ENCODE measurements at regions not wholly inside any gene's neighbourhood (a gene's known extent, or its start where the extent isn't known, plus 50 kb on each side); places are given as distances from the start of the nearest gene placed in this dataset.
A peak's percentile ranks its signal among the peaks of the same experiment; 100 is the strongest.

DNA sequence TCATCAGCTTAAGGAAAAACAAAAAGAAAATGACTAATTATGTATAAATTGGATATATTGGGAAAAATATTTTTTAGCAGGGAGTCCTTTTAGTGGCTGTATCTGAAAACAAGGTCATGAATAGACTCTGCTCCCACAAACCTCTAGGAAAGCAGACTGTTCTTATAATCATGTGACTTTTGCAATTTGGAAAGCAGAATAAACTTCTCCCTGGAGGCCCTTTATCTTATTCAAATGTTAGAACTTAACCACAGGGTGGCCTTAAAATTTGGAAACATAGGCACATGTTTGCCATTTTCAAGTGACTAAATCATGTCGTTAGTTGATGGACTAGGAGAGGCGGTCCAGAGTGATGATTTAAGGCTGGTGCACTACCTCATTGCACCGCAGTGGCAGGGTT, 196.6 kb upstream of the KRR1 start:
- intact Hi-C loops (cut with DNase I) = loop anchor here in 5 of 10 donors (2.0 to 10.0 kb wide), 3 partner anchors 15 to 324 kb away; partner anchors contain the start of gene PHLDA1 (in 5 of the 5)
- H3K4me3 ChIP-seq = no peak overlapping the region
- H3K9me3 ChIP-seq = no peaks in the 10 kb centered on the region
- peak overlapping the region in 7 of 12 donors; percentile 60 to 86 (median 79) for H3K27ac ChIP-seq
- TF ChIP-seq POLR2A (IDR thresholded peaks at IDR 0.05) = no peak
- TF ChIP-seq, protein P1, sequence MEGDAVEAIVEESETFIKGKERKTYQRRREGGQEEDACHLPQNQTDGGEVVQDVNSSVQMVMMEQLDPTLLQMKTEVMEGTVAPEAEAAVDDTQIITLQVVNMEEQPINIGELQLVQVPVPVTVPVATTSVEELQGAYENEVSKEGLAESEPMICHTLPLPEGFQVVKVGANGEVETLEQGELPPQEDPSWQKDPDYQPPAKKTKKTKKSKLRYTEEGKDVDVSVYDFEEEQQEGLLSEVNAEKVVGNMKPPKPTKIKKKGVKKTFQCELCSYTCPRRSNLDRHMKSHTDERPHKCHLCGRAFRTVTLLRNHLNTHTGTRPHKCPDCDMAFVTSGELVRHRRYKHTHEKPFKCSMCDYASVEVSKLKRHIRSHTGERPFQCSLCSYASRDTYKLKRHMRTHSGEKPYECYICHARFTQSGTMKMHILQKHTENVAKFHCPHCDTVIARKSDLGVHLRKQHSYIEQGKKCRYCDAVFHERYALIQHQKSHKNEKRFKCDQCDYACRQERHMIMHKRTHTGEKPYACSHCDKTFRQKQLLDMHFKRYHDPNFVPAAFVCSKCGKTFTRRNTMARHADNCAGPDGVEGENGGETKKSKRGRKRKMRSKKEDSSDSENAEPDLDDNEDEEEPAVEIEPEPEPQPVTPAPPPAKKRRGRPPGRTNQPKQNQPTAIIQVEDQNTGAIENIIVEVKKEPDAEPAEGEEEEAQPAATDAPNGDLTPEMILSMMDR (IDR thresholded peaks at IDR 0.05) = no peak
- H3K4me1 ChIP-seq = peaks cover 0 to 67% (median 50%) of the 10 kb centered on the region in 12 donors
- H3K36me3 ChIP-seq = no peaks in the 10 kb centered on the region
- DNase-seq = no peak
- no peak for ATAC-seq
- no peaks in the 10 kb centered on the region for H3K27me3 ChIP-seq
- 66 to 82% (median 72%) methylated on average over 3 of the region's 3 CpGs for WGBS, 4 donors

DNA sequence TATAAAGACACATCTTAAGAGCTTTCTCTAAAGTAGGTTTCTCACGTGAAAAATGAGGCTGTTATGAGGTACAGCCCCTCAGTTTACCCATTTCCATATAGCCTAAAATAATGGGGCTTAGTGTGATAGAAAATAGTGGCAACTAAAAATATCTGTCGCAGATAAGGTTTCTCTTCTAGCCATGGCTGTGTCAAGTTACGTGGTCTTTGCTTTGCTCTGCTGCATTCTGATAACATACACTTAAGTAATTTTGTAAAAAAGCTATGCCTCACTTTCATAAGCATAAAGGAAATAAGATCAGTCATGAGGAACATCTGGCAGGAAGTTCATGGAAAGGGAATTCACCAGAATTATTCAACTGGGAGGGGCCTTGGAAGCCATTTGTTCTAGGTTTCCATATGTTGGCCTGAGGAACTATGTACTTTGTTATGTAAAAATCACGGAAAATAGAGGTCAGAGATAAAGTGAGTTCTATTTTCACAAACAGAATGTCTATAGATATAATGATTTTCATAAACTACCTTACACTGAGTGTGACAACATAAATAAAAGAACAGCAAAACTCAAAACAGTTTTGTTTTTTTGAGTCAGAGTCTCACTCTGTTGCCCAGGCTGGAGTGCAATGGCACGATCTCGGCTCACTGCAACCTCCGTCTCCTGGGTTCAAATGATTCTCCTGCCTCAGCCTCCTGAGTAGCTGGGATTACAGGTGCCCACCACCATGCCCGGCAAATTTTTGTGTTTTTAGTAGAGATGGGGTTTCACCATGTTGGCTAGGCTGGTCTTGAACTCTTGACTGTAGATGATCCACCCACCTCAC, 195.6 kb upstream of the KRR1 start:
- WGBS, 4 donors = 46 to 52% (median 48%) methylated on average over 8 of the region's 8 CpGs
- Histone ChIP-seq H3K4me1 (peaks cover 0 to 60% (median 46%) of the 10 kb centered on the region in 12 donors), H3K36me3 (no peaks in the 10 kb centered on the region), H3K9me3 (no peaks in the 10 kb centered on the region), H3K27me3 (no peaks in the 10 kb centered on the region), H3K27ac (peak overlapping the region; percentile 31 to 86 (median 74)), H3K4me3 (no peak overlapping the region)
- ATAC-seq (peak in 3 of 4 donors; percentile 18 to 34 (median 20)), DNase-seq (no peak)
- no peak for TF ChIP-seq POLR2A (IDR thresholded peaks at IDR 0.05)
- TF ChIP-seq, protein P1 (IDR thresholded peaks at IDR 0.05) = no peak
- intact Hi-C loops (cut with DNase I) = loop anchor here in 5 of 10 donors (2.0 to 10.0 kb wide), 3 partner anchors 16 to 325 kb away; partner anchors contain the start of gene PHLDA1 (in 5 of the 5)

DNA sequence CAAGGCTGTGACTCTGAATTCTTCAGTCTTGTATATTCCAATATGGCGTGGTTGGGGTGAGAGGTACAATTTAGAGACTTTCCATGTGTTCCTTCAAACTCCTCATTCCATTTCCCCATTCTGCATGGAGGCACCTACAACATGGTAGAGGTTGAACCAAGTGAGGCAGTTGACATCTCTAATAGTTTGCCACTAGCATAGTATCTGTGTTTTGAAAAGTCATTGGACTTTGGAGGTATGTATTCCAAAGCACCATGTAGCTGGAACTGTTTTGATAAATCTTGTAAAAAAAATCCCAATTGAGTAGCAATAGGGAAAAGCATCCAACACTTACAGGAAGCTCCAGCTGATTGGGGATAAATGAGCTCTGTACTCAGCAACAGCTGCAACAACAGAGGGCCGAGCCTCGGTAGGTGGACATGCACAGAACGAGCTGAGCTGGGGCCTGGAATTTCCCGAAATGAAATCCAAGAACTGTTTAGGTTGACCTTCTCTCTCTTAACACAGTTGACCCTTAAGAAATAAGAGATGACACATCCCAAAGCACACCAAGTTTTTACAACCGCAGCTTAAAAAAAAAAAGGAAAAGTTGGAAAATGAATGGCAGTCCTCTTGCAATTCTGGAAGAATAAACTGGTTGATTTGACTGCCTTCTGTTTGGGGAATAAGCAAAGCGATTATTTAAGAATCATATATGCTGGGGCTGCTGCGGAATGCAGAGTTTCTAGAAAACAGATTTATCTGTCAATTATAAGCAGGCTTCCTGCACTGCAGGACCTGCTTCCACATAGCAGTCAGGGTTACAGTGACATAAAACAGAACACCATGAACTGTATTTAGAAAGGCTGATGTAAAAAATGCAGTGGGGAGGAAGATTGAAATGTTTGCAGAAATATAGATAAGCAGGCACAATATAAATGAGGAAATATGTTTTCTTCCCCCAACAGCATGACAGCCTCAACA, 194.6 kb upstream of the KRR1 start:
- intact Hi-C loops (cut with DNase I) = loop anchor here in 5 of 10 donors (2.0 to 10.0 kb wide), 3 partner anchors 17 to 326 kb away; partner anchors contain the start of gene PHLDA1 (in 5 of the 5)
- peak; percentile 85 to 89 (median 86) for ATAC-seq

More for the DNA sequence above, 194.6 kb upstream of the KRR1 start:
- Histone ChIP-seq H3K27ac (peak overlapping the region; percentile 31 to 86 (median 74)), H3K36me3 (no peaks in the 10 kb centered on the region), H3K27me3 (no peaks in the 10 kb centered on the region), H3K4me1 (peaks cover 0 to 53% (median 44%) of the 10 kb centered on the region in 12 donors), H3K9me3 (no peaks in the 10 kb centered on the region), H3K4me3 (peak overlapping the region in 1 of 12 donors; percentile 12)
- 15 to 19% (median 17%) methylated on average over 8 of the region's 8 CpGs for WGBS, 4 donors
- DNase-seq = peak; percentile 52 to 70 (median 66)
- TF ChIP-seq POLR2A (IDR thresholded peaks at IDR 0.05) = no peak
- TF ChIP-seq, protein P1 (IDR thresholded peaks at IDR 0.05) = no peak

Data from heart left ventricle (tissue), 16 donors.